ENCODE measurements at regions not wholly inside any gene's neighbourhood (a gene's known extent, or its start where the extent isn't known, plus 50 kb on each side); places are given as distances from the start of the nearest gene placed in this dataset.

- ChIA-PET CTCF (no interaction called here), POLR2A (no interaction called here)
- Histone ChIP-seq H3K27ac (ENCODE audit: low read depth, low read length) (no peak overlapping the region), H3K9me3 (ENCODE audit: control insufficient read depth, insufficient read depth, low read length) (peaks cover 48% of the 10 kb centered on the region), H3K27me3 (ENCODE audit: control insufficient read depth, insufficient read depth, low read length) (no peaks in the 10 kb centered on the region), H3K4me3 (ENCODE audit: low read depth, low read length) (no peak overlapping the region)
- DNase-seq (ENCODE audit: low read depth, low spot score), result no peak
- TF ChIP-seq CTCF (IDR thresholded peaks at IDR 0.05; ENCODE audit: low read depth, low read length), result no peak
Measured at GRCh38 chr5:3362606-3362910, 233.1 kb upstream of the IRX1 start.

GRCh38 chr5:3361811-3362605 lies 233.6 kb upstream of the IRX1 start:
- no peaks in the 10 kb centered on the region for H3K27me3 ChIP-seq (ENCODE audit: control insufficient read depth, insufficient read depth, low read length)
- no peak for DNase-seq (ENCODE audit: low read depth, low spot score)
- H3K9me3 ChIP-seq (ENCODE audit: control insufficient read depth, insufficient read depth, low read length), result peaks cover 50% of the 10 kb centered on the region
- no peak overlapping the region for H3K4me3 ChIP-seq (ENCODE audit: low read depth, low read length)
- ChIA-PET POLR2A (no interaction called here), CTCF (no interaction called here)
- no peak for TF ChIP-seq CTCF (IDR thresholded peaks at IDR 0.05; ENCODE audit: low read depth, low read length)
- H3K27ac ChIP-seq (ENCODE audit: low read depth, low read length), result no peak overlapping the region

- POLR2A ChIA-PET, result no interaction called here
Measured at GRCh38 chr5:3359642-3360041, 236.0 kb upstream of the IRX1 start.

GRCh38 chr5:3357291-3357690 lies 238.3 kb upstream of the IRX1 start:
- no peak for TF ChIP-seq CTCF (IDR thresholded peaks at IDR 0.05; ENCODE audit: low read depth, low read length)
- ChIA-PET POLR2A (no interaction called here), CTCF (no interaction called here)
- no peak overlapping the region for H3K27ac ChIP-seq (ENCODE audit: low read depth, low read length)
- H3K9me3 ChIP-seq (ENCODE audit: control insufficient read depth, insufficient read depth, low read length), result peaks cover 52% of the 10 kb centered on the region
- H3K4me3 ChIP-seq (ENCODE audit: low read depth, low read length), result no peak overlapping the region
- DNase-seq (ENCODE audit: low read depth, low spot score), result no peak
- H3K27me3 ChIP-seq (ENCODE audit: control insufficient read depth, insufficient read depth, low read length), result no peaks in the 10 kb centered on the region

More at GRCh38 chr5:3359642-3360041, 236.0 kb upstream of the IRX1 start:
- H3K27ac ChIP-seq (ENCODE audit: low read depth, low read length), result no peak overlapping the region
- H3K4me3 ChIP-seq (ENCODE audit: low read depth, low read length), result no peak overlapping the region
- H3K9me3 ChIP-seq (ENCODE audit: control insufficient read depth, insufficient read depth, low read length), result peaks cover 51% of the 10 kb centered on the region
- no peak for TF ChIP-seq CTCF (IDR thresholded peaks at IDR 0.05; ENCODE audit: low read depth, low read length)
- CTCF ChIA-PET, result no interaction called here
- no peaks in the 10 kb centered on the region for H3K27me3 ChIP-seq (ENCODE audit: control insufficient read depth, insufficient read depth, low read length)
- DNase-seq (ENCODE audit: low read depth, low spot score), result no peak

- Histone ChIP-seq H3K4me3 (ENCODE audit: low read depth, low read length) (no peak overlapping the region), H3K27me3 (ENCODE audit: control insufficient read depth, insufficient read depth, low read length) (no peaks in the 10 kb centered on the region), H3K27ac (ENCODE audit: low read depth, low read length) (no peak overlapping the region), H3K9me3 (ENCODE audit: control insufficient read depth, insufficient read depth, low read length) (peaks cover 48% of the 10 kb centered on the region)
- CTCF ChIA-PET, result no interaction called here
- TF ChIP-seq CTCF (IDR thresholded peaks at IDR 0.05; ENCODE audit: low read depth, low read length), result no peak
- POLR2A ChIA-PET, result no interaction called here
- no peak for DNase-seq (ENCODE audit: low read depth, low spot score)
Measured at GRCh38 chr5:3356016-3356415, 239.6 kb upstream of the IRX1 start.
